HK-2 (cell line): ENCODE measurements at regions not wholly inside any gene's neighbourhood (a gene's known extent, or its start where the extent isn't known, plus 50 kb on each side); places are given as distances from the start of the nearest gene placed in this dataset.

ENCODE experiments used
- DNase-seq: peaks from one replicate; pipeline ENCODE4 v3.0.0-alpha.2; 2018; ENCODE audit not compliant: unreplicated experiment

GRCh38 chr21:41653243-41653953, 113.5 kb downstream of the RIPK4 start:
- DNase-seq, result no peak

GRCh38 chr21:41651830-41652229, 115.0 kb downstream of the RIPK4 start:
- no peak for DNase-seq

GRCh38 chr21:41651406-41651805, 115.4 kb downstream of the RIPK4 start:
- no peak for DNase-seq

- DNase-seq, result no peak
These were observed 116.2 kb downstream of the RIPK4 start for GRCh38 chr21:41650526-41651145.

- DNase-seq, result no peak
These were observed 118.2 kb downstream of the RIPK4 start for GRCh38 chr21:41648591-41649031.

- no peak for DNase-seq
These were observed 118.9 kb downstream of the RIPK4 start for GRCh38 chr21:41647806-41648561.

GRCh38 chr21:41643246-41643966, 123.4 kb downstream of the RIPK4 start:
- DNase-seq, result no peak

- no peak for DNase-seq
These were observed 124.8 kb downstream of the RIPK4 start for GRCh38 chr21:41641821-41642701.

GRCh38 chr21:41641510-41641815, 125.4 kb downstream of the RIPK4 start:
- no peak for DNase-seq

GRCh38 chr21:41640748-41641509, 125.9 kb downstream of the RIPK4 start:
- DNase-seq, result no peak

GRCh38 chr21:41639766-41640165, 127.1 kb downstream of the RIPK4 start:
- no peak for DNase-seq

GRCh38 chr21:41639336-41639735, 127.5 kb downstream of the RIPK4 start:
- DNase-seq, result no peak

- DNase-seq, result no peak
These were observed 128.6 kb downstream of the RIPK4 start for GRCh38 chr21:41638201-41638790.

- DNase-seq, result no peak
These were observed 129.0 kb upstream of the TMPRSS2 start for GRCh38 chr21:41636636-41637630.

- DNase-seq, result no peak
These were observed 127.9 kb upstream of the TMPRSS2 start for GRCh38 chr21:41635874-41636273.

GRCh38 chr21:41634858-41635257, 126.9 kb upstream of the TMPRSS2 start:
- no peak for DNase-seq

- no peak for DNase-seq
These were observed 126.3 kb upstream of the TMPRSS2 start for GRCh38 chr21:41634211-41634694.

GRCh38 chr21:41633627-41634026, 125.7 kb upstream of the TMPRSS2 start:
- no peak for DNase-seq
